Transverse colon (tissue), 4 donors: ENCODE measurements at regions not wholly inside any gene's neighbourhood (a gene's known extent, or its start where the extent isn't known, plus 50 kb on each side); places are given as distances from the start of the nearest gene placed in this dataset.
A peak's percentile ranks its signal among the peaks of the same experiment; 100 is the strongest.

ENCODE experiments used
- CTCF ChIP-seq, 5 experiments: fragments of 200-600 bp in 3 of 5; fragments of 450-650 bp in 2 of 5; sonication (generic) in 3 of 5; IDR thresholded peaks; 1 replicate in 2 of 5; 2 replicates in 3 of 5; pipeline ENCODE4 v1.5.1; 2016 to 2017; ENCODE audit warnings: antibody characterized with exemption in 5 of 5, inconsistent platforms in 3 of 5, mild to moderate bottlenecking in 2 of 5, moderate library complexity in 1 of 5
- POLR2A ChIP-seq: fragments of 450-650 bp; IDR thresholded peaks from one replicate; pipeline ENCODE4 v1.6.1; 2016; ENCODE audit warnings: antibody characterized with exemption, mild to moderate bottlenecking, moderate library complexity
- POLR2AphosphoS5 ChIP-seq, 3 donors: sonication (generic); formaldehyde crosslinking; IDR thresholded peaks; one replicate each; pipeline ENCODE4 v1.6.1; 2016; ENCODE audit warnings: antibody characterized with exemption in 3 of 3

- TF ChIP-seq CTCF (IDR thresholded peaks at IDR 0.05) (peak; percentile 21 to 46 (median 45)), POLR2AphosphoS5 (IDR thresholded peaks at IDR 0.05) (no peak), POLR2A (no peak)
These were observed 714.7 kb upstream of the TENM4 start for GRCh38 chr11:80155412-80156017.
